Endodermal cell (in vitro differentiated cells): ENCODE measurements at regions not wholly inside any gene's neighbourhood (a gene's known extent, or its start where the extent isn't known, plus 50 kb on each side); places are given as distances from the start of the nearest gene placed in this dataset.
A peak's percentile ranks its signal among the peaks of the same experiment; 100 is the strongest.

ENCODE experiments used
- DNase-seq: peaks from one replicate; pipeline ENCODE4 v3.0.0-alpha.2; 2017
- H3K27ac ChIP-seq: 2 replicates; pipeline ENCODE4 v1.5.1; 2013; ENCODE audit warnings: mild to moderate bottlenecking, low read depth, low read length, moderate library complexity
- H3K27me3 ChIP-seq: 2 replicates; pipeline ENCODE4 v1.6.1; 2013; ENCODE audit warnings: mild to moderate bottlenecking, low read length, moderate library complexity; ENCODE audit not compliant: insufficient read depth, control insufficient read depth, poor library complexity, severe bottlenecking
- H3K36me3 ChIP-seq: 2 replicates; pipeline ENCODE4 v1.7.0; 2013; ENCODE audit warnings: mild to moderate bottlenecking, low read length, moderate library complexity; ENCODE audit not compliant: control insufficient read depth, insufficient read depth
- H3K4me1 ChIP-seq: one replicate; pipeline ENCODE4 v1.7.0; 2013; ENCODE audit warnings: low read length; ENCODE audit not compliant: control insufficient read depth, insufficient read depth
- H3K4me3 ChIP-seq: 2 replicates; pipeline ENCODE4 v1.5.1; 2013; ENCODE audit warnings: mild to moderate bottlenecking, low read length, moderate library complexity
- H3K9ac ChIP-seq: 2 replicates; pipeline ENCODE4 v1.6.1; 2013; ENCODE audit warnings: mild to moderate bottlenecking, low read length, moderate library complexity; ENCODE audit not compliant: poor library complexity, severe bottlenecking; ENCODE audit errors: extremely low read depth
- H3K9me3 ChIP-seq: 2 replicates; pipeline ENCODE4 v1.6.1; 2013; ENCODE audit warnings: mild to moderate bottlenecking, low read length, moderate library complexity; ENCODE audit not compliant: control insufficient read depth
- H3K27ac Mint-ChIP-seq: 2 replicates; pipeline ENCODE4 v1.8.0; 2020; ENCODE audit warnings: mixed read lengths
- H3K27me3 Mint-ChIP-seq: 2 replicates; pipeline ENCODE4 v1.8.0; 2021; ENCODE audit warnings: mild to moderate bottlenecking, mixed read lengths; ENCODE audit not compliant: insufficient read depth
- H3K36me3 Mint-ChIP-seq: 2 replicates; pipeline ENCODE4 v1.8.0; 2020; ENCODE audit warnings: low read depth, mixed read lengths
- H3K4me1 Mint-ChIP-seq: 2 replicates; pipeline ENCODE4 v1.8.0; 2020; ENCODE audit warnings: mixed read lengths
- H3K4me3 Mint-ChIP-seq: 2 replicates; pipeline ENCODE4 v1.8.0; 2020; ENCODE audit warnings: mild to moderate bottlenecking, moderate library complexity, mixed read lengths
- H3K9me3 Mint-ChIP-seq: 2 replicates; pipeline ENCODE4 v1.8.0; 2020; ENCODE audit warnings: mild to moderate bottlenecking, mixed read lengths
- CTCF ChIP-seq: fragments of 200-600 bp; sonication (generic); conservative IDR thresholded peaks from 2 replicates; pipeline ENCODE4 v1.5.0; 2021; ENCODE audit warnings: antibody characterized with exemption, mild to moderate bottlenecking
- WGBS, 2 experiments: methylation state at CpG; one replicate each; pipeline versions ENCODE4 v1.1.5 to v1.1.7; 2013; ENCODE audit warnings: missing lambda C conversion rate in 2 of 2, mixed read lengths in 1 of 2; ENCODE audit not compliant: insufficient coverage in 1 of 2, insufficient read length in 1 of 2; 5-methylcytosine and 5-hydroxymethylcytosine counted together

- H3K9me3 Mint-ChIP-seq, result peaks cover 2% of the 10 kb centered on the region
- Histone ChIP-seq H3K4me1 (peaks cover 6% of the 10 kb centered on the region), H3K9me3 (no peaks in the 10 kb centered on the region), H3K9ac (no peak overlapping the region), H3K27ac (no peak overlapping the region), H3K36me3 (no peaks in the 10 kb centered on the region), H3K27me3 (no peaks in the 10 kb centered on the region), H3K4me3 (no peak overlapping the region)
- no peak overlapping the region for H3K4me3 Mint-ChIP-seq
- peak; percentile 61 for TF ChIP-seq CTCF
- peaks cover 4% of the 10 kb centered on the region for H3K27me3 Mint-ChIP-seq
- no peaks in the 10 kb centered on the region for H3K36me3 Mint-ChIP-seq
- DNase-seq, result no peak
- no peak overlapping the region for H3K27ac Mint-ChIP-seq
- WGBS, 2 experiments, result 87 to 93% methylated on average over 10 to 19 of the region's 19 CpGs
- H3K4me1 Mint-ChIP-seq, result peaks cover 7% of the 10 kb centered on the region
Observed at GRCh38 chr5:2110137-2110933, 227.6 kb upstream of the IRX4 start.

GRCh38 chr5:2109566-2109965 is 226.8 kb upstream of the IRX4 start:
- Mint-ChIP-seq H3K27ac (no peak overlapping the region), H3K36me3 (no peaks in the 10 kb centered on the region), H3K27me3 (no peaks in the 10 kb centered on the region), H3K4me3 (no peak overlapping the region), H3K4me1 (peaks cover 7% of the 10 kb centered on the region), H3K9me3 (no peaks in the 10 kb centered on the region)
- Histone ChIP-seq H3K4me1 (peaks cover 6% of the 10 kb centered on the region), H3K27ac (no peak overlapping the region), H3K9ac (no peak overlapping the region), H3K36me3 (no peaks in the 10 kb centered on the region), H3K9me3 (no peaks in the 10 kb centered on the region), H3K4me3 (no peak overlapping the region), H3K27me3 (no peaks in the 10 kb centered on the region)
- no peak for TF ChIP-seq CTCF
- WGBS, 2 experiments, result 77 to 91% methylated on average over 3 to 5 of the region's 5 CpGs
- no peak for DNase-seq

GRCh38 chr5:2106721-2107120 is 224.0 kb upstream of the IRX4 start:
- Histone ChIP-seq H3K9me3 (no peaks in the 10 kb centered on the region), H3K4me3 (no peak overlapping the region), H3K4me1 (no peaks in the 10 kb centered on the region), H3K9ac (no peak overlapping the region), H3K36me3 (no peaks in the 10 kb centered on the region), H3K27me3 (no peaks in the 10 kb centered on the region), H3K27ac (no peak overlapping the region)
- no peak for DNase-seq
- WGBS, 2 experiments, result 89 to 100% methylated on average over 2 of the region's 2 CpGs
- H3K9me3 Mint-ChIP-seq, result no peaks in the 10 kb centered on the region
- H3K4me1 Mint-ChIP-seq, result no peaks in the 10 kb centered on the region
- no peak overlapping the region for H3K27ac Mint-ChIP-seq
- no peak overlapping the region for H3K4me3 Mint-ChIP-seq
- no peaks in the 10 kb centered on the region for H3K27me3 Mint-ChIP-seq
- no peak for TF ChIP-seq CTCF
- H3K36me3 Mint-ChIP-seq, result no peaks in the 10 kb centered on the region
